A549 (cell line): ENCODE measurements at regions not wholly inside any gene's neighbourhood (a gene's known extent, or its start where the extent isn't known, plus 50 kb on each side); places are given as distances from the start of the nearest gene placed in this dataset.

Experiments
- ATAC-seq, 2 experiments: fragments of 200-7000 bp in 1 of 2; fragments of >200 bp in 1 of 2; cut with Nextera tagmentation in 1 of 2; cut with Tn5 transposase in 1 of 2; 3 replicates each; pipeline versions ENCODE4 v1.8.0 to v1.9.1; 2018 to 2020; ENCODE audit warnings: mild to moderate bottlenecking in 1 of 2, moderate library complexity in 1 of 2
- CTCF ChIA-PET: fragments of 300-600 bp; sonication (Branson Sonifier 250); formaldehyde crosslinking; extraction: SDS; loops from one replicate; lab custom pipeline; 2021; ENCODE audit warnings: antibody characterized with exemption, inconsistent platforms; lab: Yijun Ruan, JAX
- POLR2A ChIA-PET: fragments of 350-600 bp; formaldehyde crosslinking; extraction: SDS; loops from one replicate; lab custom pipeline; 2021; ENCODE audit warnings: antibody characterized with exemption, inconsistent platforms; lab: Yijun Ruan, JAX
- DNase-seq, 2 experiments: peaks; one replicate each; pipeline versions ENCODE4 v3.0.0 to v3.0.0-alpha.2; 2011 to 2016; ENCODE audit warnings: low read depth in 1 of 2, low spot score in 1 of 2
- FAIRE-seq: peaks from 2 replicates; lab custom pipeline; 2011; peaks lifted over from hg19 to GRCh38; lab: Jason Lieb, UNC
- H3K27ac ChIP-seq, 2 experiments: fragments of >200 bp; sonication (Bioruptor Twin); formaldehyde crosslinking; 3 replicates each; pipeline ENCODE4 v1.5.1; 2016 to 2017
- H3K4me1 ChIP-seq: fragments of >200 bp; sonication (Bioruptor Twin); formaldehyde crosslinking; 3 replicates; pipeline ENCODE4 v1.6.1; 2016
- H3K4me2 ChIP-seq: fragments of >200 bp; sonication (Bioruptor Twin); formaldehyde crosslinking; 3 replicates; pipeline ENCODE4 v1.6.1; 2016
- H3K4me3 ChIP-seq: fragments of >200 bp; sonication (Bioruptor Twin); formaldehyde crosslinking; 3 replicates; pipeline ENCODE4 v1.5.1; 2016
- H3K9me3 ChIP-seq: fragments of >200 bp; sonication (Bioruptor Twin); formaldehyde crosslinking; 3 replicates; pipeline ENCODE4 v1.6.1; 2016
- CBX8 ChIP-seq: fragments of 200-600 bp; sonication (generic); IDR thresholded peaks from 2 replicates; pipeline ENCODE4 v1.6.1; 2016
- CEBPB ChIP-seq, 2 experiments: fragments of >200 bp in 1 of 2; sonication (Bioruptor Twin) in 1 of 2; formaldehyde crosslinking in 1 of 2; IDR thresholded peaks; 2 replicates each; pipeline ENCODE4 v1.6.1; 2012 to 2016
- CHD2 ChIP-seq: fragments of 150-350 bp; IDR thresholded peaks from 2 replicates; pipeline ENCODE4 v1.6.1; 2014; ENCODE audit warnings: low read length; ENCODE audit not compliant: partially characterized antibody
- CHD4 ChIP-seq: fragments of 200-600 bp; sonication (generic); IDR thresholded peaks from 2 replicates; pipeline ENCODE4 v1.6.1; 2016; ENCODE audit warnings: antibody characterized with exemption, mild to moderate bottlenecking, borderline replicate concordance
- FOXS1 ChIP-seq: fragments of 250-450 bp; sonication (Bioruptor Pico); IDR thresholded peaks from 2 replicates; pipeline ENCODE4 v1.5.0; 2020; ENCODE audit warnings: mild to moderate bottlenecking, moderate library complexity
- HDAC2 ChIP-seq: fragments of 200-600 bp; sonication (generic); IDR thresholded peaks from 2 replicates; pipeline ENCODE4 v1.6.1; 2016
- HEYL ChIP-seq: fragments of 250-450 bp; sonication (Bioruptor Pico); IDR thresholded peaks from 2 replicates; pipeline ENCODE4 v1.8.0; 2021; ENCODE audit warnings: mild to moderate bottlenecking, moderate library complexity
- HOXA7 ChIP-seq: fragments of 250-450 bp; sonication (Bioruptor Pico); IDR thresholded peaks from 2 replicates; pipeline ENCODE4 v1.5.0; 2020; ENCODE audit warnings: mild to moderate bottlenecking, moderate library complexity
- HOXB5 ChIP-seq: fragments of 250-450 bp; sonication (Bioruptor Pico); IDR thresholded peaks from 2 replicates; pipeline ENCODE4 v1.5.0; 2020; ENCODE audit warnings: mild to moderate bottlenecking, moderate library complexity
- JUN ChIP-seq, 2 experiments: fragments of >200 bp; sonication (Bioruptor Twin); formaldehyde crosslinking; IDR thresholded peaks; 2 replicates in 1 of 2; 3 replicates in 1 of 2; pipeline ENCODE4 v1.6.1; 2016 to 2017
- JUNB ChIP-seq: fragments of >200 bp; sonication (Bioruptor Twin); formaldehyde crosslinking; IDR thresholded peaks from 2 replicates; pipeline ENCODE4 v1.6.1; 2016
- KDM5A ChIP-seq: fragments of 200-600 bp; sonication (generic); IDR thresholded peaks from 2 replicates; pipeline ENCODE4 v1.6.1; 2016; ENCODE audit warnings: antibody characterized with exemption, mild to moderate bottlenecking
- NFE2L2 ChIP-seq: fragments of 150-350 bp; conservative IDR thresholded peaks from 2 replicates; pipeline ENCODE4 v1.6.1; 2014; ENCODE audit warnings: low read length
- NPAS2 ChIP-seq: fragments of 250-450 bp; sonication (Bioruptor Pico); IDR thresholded peaks from 2 replicates; pipeline ENCODE4 v1.8.0; 2022; ENCODE audit warnings: mild to moderate bottlenecking, moderate library complexity, borderline replicate concordance
- NR3C1 ChIP-seq: fragments of >200 bp; sonication (Bioruptor Twin); formaldehyde crosslinking; IDR thresholded peaks from 3 replicates; pipeline ENCODE4 v1.6.1; 2017
- POLR2A ChIP-seq: IDR thresholded peaks from 2 replicates; pipeline ENCODE4 v1.6.1; 2012; ENCODE audit warnings: mild to moderate bottlenecking, low read length
- RAD21 ChIP-seq, 2 experiments: fragments of >200 bp in 1 of 2; sonication (Bioruptor Twin) in 1 of 2; formaldehyde crosslinking in 1 of 2; IDR thresholded peaks in 1 of 2; conservative IDR thresholded peaks in 1 of 2; 2 replicates in 1 of 2; 3 replicates in 1 of 2; pipeline ENCODE4 v1.6.1; 2012 to 2018; ENCODE audit warnings: inconsistent platforms in 1 of 2
- RARB ChIP-seq: fragments of 250-450 bp; sonication (Bioruptor Pico); IDR thresholded peaks from 2 replicates; pipeline ENCODE4 v1.8.0; 2021; ENCODE audit warnings: mild to moderate bottlenecking, moderate library complexity
- TP53 ChIP-seq: fragments of 250-450 bp; sonication (Bioruptor Pico); IDR thresholded peaks from 2 replicates; pipeline ENCODE4 v1.5.0; 2021; ENCODE audit warnings: mild to moderate bottlenecking, moderate library complexity
- ZNF302 ChIP-seq: fragments of 250-450 bp; sonication (Bioruptor Pico); IDR thresholded peaks from 2 replicates; pipeline ENCODE4 v1.9.0; 2021; ENCODE audit warnings: inconsistent platforms, mild to moderate bottlenecking, moderate library complexity
- ZSCAN20 ChIP-seq: fragments of 250-450 bp; sonication (Bioruptor Pico); IDR thresholded peaks from 2 replicates; pipeline ENCODE4 v1.8.0; 2022; ENCODE audit warnings: mild to moderate bottlenecking, moderate library complexity
- WGBS: methylation state at CpG from one replicate; pipeline ENCODE4 v1.1.6; 2017; ENCODE audit errors: missing lambda C conversion rate; 5-methylcytosine and 5-hydroxymethylcytosine counted together
- TF ChIP-seq, protein P1 (sequence below): IDR thresholded peaks from 2 replicates; pipeline ENCODE4 v1.6.1; 2012; ENCODE audit warnings: low read depth, borderline replicate concordance
- TF ChIP-seq, protein P2 (sequence below): fragments of 450-650 bp; IDR thresholded peaks from 2 replicates; pipeline ENCODE4 v1.6.1; 2014; ENCODE audit warnings: antibody characterized with exemption
- TF ChIP-seq, protein P3 (sequence below): fragments of 250-450 bp; sonication (Bioruptor Pico); IDR thresholded peaks from 2 replicates; pipeline ENCODE4 v1.5.0; 2020; ENCODE audit warnings: low read depth, mild to moderate bottlenecking, moderate library complexity

DNA sequence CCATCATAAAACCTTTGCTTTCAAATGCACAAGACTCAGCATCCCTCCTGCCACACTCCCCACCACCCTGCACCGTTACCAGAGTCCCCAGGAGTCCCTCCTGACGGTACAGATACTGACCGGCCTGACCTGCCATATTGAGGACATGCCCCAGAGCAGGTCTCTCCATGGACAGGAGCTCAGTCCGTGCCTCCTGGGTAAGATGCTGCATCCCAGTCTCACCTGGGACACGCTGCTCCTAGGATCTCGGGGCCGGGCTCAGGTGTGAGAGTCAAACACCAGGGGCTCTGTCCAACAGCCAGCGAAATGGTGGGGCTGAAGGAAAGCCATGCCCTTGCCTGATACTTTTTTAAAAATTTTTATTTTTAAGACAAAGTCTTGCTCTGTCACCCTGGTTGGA, 328.3 kb downstream of the SHANK2 start:
- Histone ChIP-seq H3K9me3 (peaks cover 29% of the 10 kb centered on the region), H3K27ac (no peak overlapping the region), H3K4me1 (no peaks in the 10 kb centered on the region), H3K4me2 (no peak overlapping the region), H3K4me3 (no peak overlapping the region)
- no peak for FAIRE-seq
- ATAC-seq: no peak
- TF ChIP-seq JUNB: no peak
- TF ChIP-seq JUN (IDR thresholded peaks at IDR 0.05): no peak
- TF ChIP-seq NR3C1: no peak
- no peak for TF ChIP-seq CEBPB (IDR thresholded peaks at IDR 0.05)
- CTCF ChIA-PET: no interaction called here
- POLR2A ChIA-PET: no interaction called here
- no peak for DNase-seq
- 100% methylated on average over 2 of the region's 8 CpGs for whole genome bisulfite sequencing

DNA sequence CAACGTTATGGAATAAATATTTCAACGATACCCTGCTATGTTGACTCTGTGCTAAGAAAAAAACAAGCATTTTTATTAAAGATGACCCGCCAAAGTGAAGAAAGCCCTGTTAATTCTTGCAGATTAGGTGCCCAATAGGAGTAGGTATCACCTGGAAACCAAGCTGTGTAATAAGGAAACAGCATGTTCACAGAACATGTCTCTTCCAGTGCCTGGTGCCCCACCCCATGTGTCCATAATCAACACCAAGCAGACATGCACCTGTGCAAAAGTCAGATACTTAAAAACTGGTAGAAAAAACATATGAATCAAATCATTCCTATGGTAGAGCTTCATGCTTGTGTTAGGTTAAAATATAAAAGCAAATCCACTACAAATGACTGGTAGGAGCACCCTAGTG, 327.1 kb downstream of the SHANK2 start:
- Histone ChIP-seq H3K27ac (no peak overlapping the region), H3K4me1 (no peaks in the 10 kb centered on the region), H3K4me2 (no peak overlapping the region), H3K9me3 (peaks cover 31% of the 10 kb centered on the region), H3K4me3 (no peak overlapping the region)
- DNase-seq (no peak), FAIRE-seq (no peak), ATAC-seq (no peak)
- TF ChIP-seq CHD4: no peak
- TF ChIP-seq HOXB5: no peak
- TF ChIP-seq TP53 (CRISPR knock-in tag): no peak
- WGBS: 81% methylated on average over 3 of the region's 3 CpGs
- ChIA-PET POLR2A (no interaction called here), CTCF (no interaction called here)

DNA sequence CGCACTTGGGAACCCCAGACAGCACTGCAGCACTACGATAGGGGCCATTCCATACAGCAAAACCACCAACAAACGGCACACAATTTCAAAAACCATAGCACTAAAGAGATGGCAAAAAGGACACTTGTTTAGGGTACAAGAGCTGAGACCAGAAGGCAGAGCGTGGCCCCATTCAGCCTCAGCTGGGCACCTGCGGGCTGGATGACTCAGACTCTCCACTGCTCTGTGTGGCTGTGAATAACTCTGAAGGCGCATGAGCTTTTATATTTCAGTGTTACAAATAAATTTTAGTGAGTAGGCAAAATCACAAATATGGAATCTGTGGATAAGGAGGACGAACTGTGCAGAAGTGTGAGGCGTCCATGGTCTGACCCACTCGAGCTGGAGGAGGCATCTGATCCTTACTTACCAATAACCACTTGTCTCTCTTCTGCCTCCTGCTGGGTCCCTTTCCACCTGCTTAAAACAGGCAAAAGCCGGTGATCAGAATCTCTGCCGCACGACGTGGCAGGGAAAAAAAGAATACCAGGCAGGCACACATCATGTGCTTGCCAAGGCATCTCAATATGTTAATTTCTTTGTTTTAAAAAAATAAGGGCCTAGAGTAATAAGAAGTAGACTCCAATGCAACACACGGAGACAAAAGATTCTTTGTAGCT, 325.7 kb downstream of the SHANK2 start:
- no peak overlapping the region for H3K27ac ChIP-seq
- ChIA-PET CTCF (no interaction called here), POLR2A (no interaction called here)
- no peak overlapping the region for H3K4me2 ChIP-seq
- no peak overlapping the region for H3K4me3 ChIP-seq
- DNase-seq (no peak), FAIRE-seq (no peak), ATAC-seq (no peak)
- H3K9me3 ChIP-seq: peaks cover 22% of the 10 kb centered on the region
- no peaks in the 10 kb centered on the region for H3K4me1 ChIP-seq
- 91% methylated on average over 14 of the region's 14 CpGs for WGBS
- no peak for TF ChIP-seq JUN (IDR thresholded peaks at IDR 0.05)
- TF ChIP-seq ZSCAN20: no peak
- no peak for TF ChIP-seq HEYL
- no peak for TF ChIP-seq RAD21 (conservative IDR thresholded peaks at IDR 0.05 in 1 of 2, IDR thresholded peaks at IDR 0.05 in 1 of 2)
- no peak for TF ChIP-seq TP53 (CRISPR knock-in tag)
- TF ChIP-seq, protein P1, sequence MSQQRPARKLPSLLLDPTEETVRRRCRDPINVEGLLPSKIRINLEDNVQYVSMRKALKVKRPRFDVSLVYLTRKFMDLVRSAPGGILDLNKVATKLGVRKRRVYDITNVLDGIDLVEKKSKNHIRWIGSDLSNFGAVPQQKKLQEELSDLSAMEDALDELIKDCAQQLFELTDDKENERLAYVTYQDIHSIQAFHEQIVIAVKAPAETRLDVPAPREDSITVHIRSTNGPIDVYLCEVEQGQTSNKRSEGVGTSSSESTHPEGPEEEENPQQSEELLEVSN: no peak
- TF ChIP-seq, protein P2, sequence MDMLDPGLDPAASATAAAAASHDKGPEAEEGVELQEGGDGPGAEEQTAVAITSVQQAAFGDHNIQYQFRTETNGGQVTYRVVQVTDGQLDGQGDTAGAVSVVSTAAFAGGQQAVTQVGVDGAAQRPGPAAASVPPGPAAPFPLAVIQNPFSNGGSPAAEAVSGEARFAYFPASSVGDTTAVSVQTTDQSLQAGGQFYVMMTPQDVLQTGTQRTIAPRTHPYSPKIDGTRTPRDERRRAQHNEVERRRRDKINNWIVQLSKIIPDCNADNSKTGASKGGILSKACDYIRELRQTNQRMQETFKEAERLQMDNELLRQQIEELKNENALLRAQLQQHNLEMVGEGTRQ: no peak
- TF ChIP-seq, protein P3, sequence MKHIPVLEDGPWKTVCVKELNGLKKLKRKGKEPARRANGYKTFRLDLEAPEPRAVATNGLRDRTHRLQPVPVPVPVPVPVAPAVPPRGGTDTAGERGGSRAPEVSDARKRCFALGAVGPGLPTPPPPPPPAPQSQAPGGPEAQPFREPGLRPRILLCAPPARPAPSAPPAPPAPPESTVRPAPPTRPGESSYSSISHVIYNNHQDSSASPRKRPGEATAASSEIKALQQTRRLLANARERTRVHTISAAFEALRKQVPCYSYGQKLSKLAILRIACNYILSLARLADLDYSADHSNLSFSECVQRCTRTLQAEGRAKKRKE (CRISPR knock-in tag): no peak
- TF ChIP-seq FOXS1: no peak
- no peak for TF ChIP-seq NFE2L2
- TF ChIP-seq HDAC2: no peak

DNA sequence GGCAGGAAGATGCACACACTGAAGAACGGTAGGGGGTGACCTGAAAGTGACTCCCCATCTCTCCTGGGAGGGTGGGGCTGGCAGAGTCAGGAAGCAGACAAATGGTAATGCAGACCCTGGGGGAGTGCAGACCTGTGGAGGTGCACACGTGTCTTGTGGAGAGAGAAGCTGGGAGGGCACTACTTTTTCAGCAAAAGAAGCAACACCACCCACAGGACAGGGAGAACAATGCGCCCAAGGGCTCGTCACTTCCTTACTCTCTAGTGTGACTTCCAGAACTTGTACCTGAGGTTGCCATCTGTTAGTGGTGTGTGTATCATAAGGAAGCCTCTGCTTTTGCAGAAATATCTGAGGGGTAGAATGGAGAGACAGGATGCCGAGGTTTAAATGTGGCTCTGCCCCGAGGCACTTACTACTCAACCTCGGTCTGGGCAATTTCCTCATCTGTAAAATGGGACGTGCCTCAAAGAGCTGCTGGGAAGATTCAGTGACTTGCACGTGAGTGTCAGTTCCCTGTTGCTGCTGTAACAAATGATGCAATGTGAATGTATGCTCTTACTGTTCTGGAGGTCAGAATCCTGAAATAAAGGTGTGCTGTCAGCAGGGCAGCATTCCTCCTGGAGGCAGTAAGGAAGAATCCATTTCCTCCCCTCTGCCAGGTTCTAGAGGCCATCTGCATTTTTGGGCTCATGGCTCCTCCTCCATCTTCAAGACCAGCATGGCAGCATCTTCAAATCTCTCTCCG, 323.4 kb downstream of the SHANK2 start:
- TF ChIP-seq CEBPB (IDR thresholded peaks at IDR 0.05) (no peak), ZNF302 (CRISPR knock-in tag) (no peak), HOXA7 (no peak), JUNB (no peak), KDM5A (no peak), HDAC2 (no peak), TP53 (CRISPR knock-in tag) (no peak), RARB (no peak), NPAS2 (CRISPR knock-in tag) (no peak), CBX8 (no peak), POLR2A (no peak), CHD2 (no peak)
- FAIRE-seq (no peak), DNase-seq (no peak), ATAC-seq (no peak; a peak in 1 of 6 replicates)
- no peaks in the 10 kb centered on the region; the same call in 2 of the 3 replicates for H3K4me1 ChIP-seq
- no peak overlapping the region for H3K4me2 ChIP-seq
- peaks cover 12% of the 10 kb centered on the region; the same call in 1 of the 3 replicates for H3K9me3 ChIP-seq
- H3K27ac ChIP-seq: no peak overlapping the region
- WGBS: 91% methylated on average over 10 of the region's 10 CpGs
- ChIA-PET CTCF (interaction anchor here (0.8 kb wide), 1 partner anchor 13 kb away, joined by 3 read pairs; no protein-coding TSS in a partner anchor), POLR2A (no interaction called here)
- no peak overlapping the region for H3K4me3 ChIP-seq
